ENCODE measurements at regions not wholly inside any gene's neighbourhood (a gene's known extent, or its start where the extent isn't known, plus 50 kb on each side); places are given as distances from the start of the nearest gene placed in this dataset.

DNA sequence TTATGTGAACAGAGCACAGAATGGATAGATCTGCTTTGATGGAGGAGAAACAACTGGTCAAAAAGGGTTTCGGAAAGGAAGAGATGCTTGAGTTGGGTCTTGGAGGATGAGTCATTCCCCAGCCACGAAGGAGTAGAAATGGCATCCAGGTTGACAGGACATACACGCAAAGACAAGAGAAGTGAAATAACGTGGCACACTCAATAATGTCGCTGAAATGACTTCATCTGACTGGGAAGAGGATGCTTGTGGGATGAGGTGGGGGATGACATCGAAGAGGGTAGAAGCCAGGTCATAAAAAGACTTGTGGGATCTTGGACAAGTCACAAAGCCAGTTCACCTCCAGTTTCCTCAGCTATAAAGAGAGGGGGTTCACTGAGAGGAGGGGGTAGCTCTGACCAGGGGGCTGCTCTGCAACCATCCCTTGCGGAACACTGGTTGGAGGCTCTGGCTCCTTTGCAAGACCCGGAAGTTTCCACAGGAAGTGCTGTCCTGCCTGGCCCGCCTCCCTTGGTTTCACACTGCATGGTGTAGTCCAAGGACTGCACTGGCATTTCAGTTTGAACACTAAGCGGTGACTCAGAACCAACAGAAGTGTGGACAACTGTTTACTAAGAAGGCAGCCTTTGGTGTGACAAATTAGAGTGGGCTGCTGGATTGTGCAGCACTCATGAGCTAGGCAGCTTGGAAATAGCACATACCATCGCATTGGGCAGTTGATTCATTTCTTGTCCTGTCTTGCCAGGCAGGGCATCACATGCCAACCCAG is 189.9 kb upstream of the ADO start:
- no peak overlapping the region for H3K27ac ChIP-seq (ENCODE audit: low read depth in 1 of 2, low read length in 1 of 2)
- no peak overlapping the region for H3K4me3 ChIP-seq
- 77 to 80% methylated on average over 11 of the region's 11 CpGs for WGBS, 2 donors
- TF ChIP-seq, protein P1, sequence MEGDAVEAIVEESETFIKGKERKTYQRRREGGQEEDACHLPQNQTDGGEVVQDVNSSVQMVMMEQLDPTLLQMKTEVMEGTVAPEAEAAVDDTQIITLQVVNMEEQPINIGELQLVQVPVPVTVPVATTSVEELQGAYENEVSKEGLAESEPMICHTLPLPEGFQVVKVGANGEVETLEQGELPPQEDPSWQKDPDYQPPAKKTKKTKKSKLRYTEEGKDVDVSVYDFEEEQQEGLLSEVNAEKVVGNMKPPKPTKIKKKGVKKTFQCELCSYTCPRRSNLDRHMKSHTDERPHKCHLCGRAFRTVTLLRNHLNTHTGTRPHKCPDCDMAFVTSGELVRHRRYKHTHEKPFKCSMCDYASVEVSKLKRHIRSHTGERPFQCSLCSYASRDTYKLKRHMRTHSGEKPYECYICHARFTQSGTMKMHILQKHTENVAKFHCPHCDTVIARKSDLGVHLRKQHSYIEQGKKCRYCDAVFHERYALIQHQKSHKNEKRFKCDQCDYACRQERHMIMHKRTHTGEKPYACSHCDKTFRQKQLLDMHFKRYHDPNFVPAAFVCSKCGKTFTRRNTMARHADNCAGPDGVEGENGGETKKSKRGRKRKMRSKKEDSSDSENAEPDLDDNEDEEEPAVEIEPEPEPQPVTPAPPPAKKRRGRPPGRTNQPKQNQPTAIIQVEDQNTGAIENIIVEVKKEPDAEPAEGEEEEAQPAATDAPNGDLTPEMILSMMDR (IDR thresholded peaks at IDR 0.05; ENCODE audit: control extremely low read depth, extremely low read depth) = no peak
- peak; percentile 27 for ATAC-seq (ENCODE audit: insufficient read depth, low FRiP score)
- H3K9ac ChIP-seq (ENCODE audit: insufficient read depth in 1 of 2, low read length in 2 of 2) = no peak overlapping the region
- no peaks in the 10 kb centered on the region for H3K36me3 ChIP-seq (ENCODE audit: control insufficient read depth in 4 of 4, insufficient read depth in 4 of 4, low read length in 4 of 4)
- no peak for DNase-seq
- peaks cover 0 to 1% (median 0%) of the 10 kb centered on the region in 4 donors for H3K9me3 ChIP-seq (ENCODE audit: control insufficient read depth in 4 of 4, insufficient read depth in 3 of 4, low read length in 3 of 4)
- H3K27me3 ChIP-seq (ENCODE audit: control insufficient read depth in 3 of 3, insufficient read depth in 3 of 3, low read length in 2 of 3) = no peaks in the 10 kb centered on the region
- H3K4me1 ChIP-seq (ENCODE audit: control insufficient read depth in 5 of 5, insufficient read depth in 5 of 5, low read length in 5 of 5) = peaks cover 0 to 6% (median 0%) of the 10 kb centered on the region in 5 donors

DNA sequence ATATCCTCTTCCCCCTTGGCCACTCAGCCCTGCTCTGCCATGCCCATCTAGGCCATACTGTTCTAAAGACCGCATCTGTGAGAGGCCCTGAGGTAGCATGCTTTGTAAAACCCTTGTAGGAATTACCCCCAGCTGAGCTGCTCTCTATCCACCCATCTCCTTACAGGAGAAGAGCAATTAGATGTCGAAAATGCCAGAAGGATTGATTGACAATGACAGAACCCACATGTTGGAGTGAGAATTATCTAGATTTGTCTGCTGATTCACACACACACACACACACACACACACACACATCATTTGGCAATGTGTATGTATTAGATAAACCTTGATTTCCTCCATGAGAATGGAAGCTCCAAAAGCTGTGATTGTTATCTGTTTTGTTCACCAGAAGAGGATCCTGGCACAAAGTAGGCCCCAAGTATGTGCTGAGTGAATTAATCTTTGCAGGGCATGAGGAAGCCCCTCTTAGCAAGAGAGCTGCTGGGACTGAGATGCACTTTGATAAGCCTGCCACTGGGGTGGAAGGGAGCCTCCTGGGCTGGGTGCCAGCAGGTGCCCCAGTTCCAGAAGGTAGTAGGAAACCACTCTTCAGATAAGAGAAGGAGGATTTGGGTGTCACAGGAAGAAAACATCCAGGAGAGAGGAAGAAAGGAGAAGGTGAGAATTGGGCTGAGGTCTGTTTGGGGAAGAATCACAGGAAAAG is 187.5 kb upstream of the ADO start:
- Histone ChIP-seq H3K36me3 (ENCODE audit: control insufficient read depth in 4 of 4, insufficient read depth in 4 of 4, low read length in 4 of 4) (no peaks in the 10 kb centered on the region), H3K9ac (ENCODE audit: insufficient read depth in 1 of 2, low read length in 2 of 2) (no peak overlapping the region), H3K9me3 (ENCODE audit: control insufficient read depth in 4 of 4, insufficient read depth in 3 of 4, low read length in 3 of 4) (peaks cover 0 to 3% (median 0%) of the 10 kb centered on the region in 4 donors), H3K4me3 (no peak overlapping the region), H3K27ac (ENCODE audit: low read depth in 1 of 2, low read length in 1 of 2) (no peak overlapping the region), H3K4me1 (ENCODE audit: control insufficient read depth in 5 of 5, insufficient read depth in 5 of 5, low read length in 5 of 5) (peaks cover 0 to 6% (median 0%) of the 10 kb centered on the region in 5 donors), H3K27me3 (ENCODE audit: control insufficient read depth in 3 of 3, insufficient read depth in 3 of 3, low read length in 2 of 3) (no peaks in the 10 kb centered on the region)
- 82 to 89% methylated on average over 2 of the region's 2 CpGs for whole genome bisulfite sequencing, 2 donors
- ATAC-seq (ENCODE audit: insufficient read depth, low FRiP score) (no peak), DNase-seq (no peak)
- TF ChIP-seq, protein P1 (IDR thresholded peaks at IDR 0.05; ENCODE audit: control extremely low read depth, extremely low read depth) = no peak

DNA sequence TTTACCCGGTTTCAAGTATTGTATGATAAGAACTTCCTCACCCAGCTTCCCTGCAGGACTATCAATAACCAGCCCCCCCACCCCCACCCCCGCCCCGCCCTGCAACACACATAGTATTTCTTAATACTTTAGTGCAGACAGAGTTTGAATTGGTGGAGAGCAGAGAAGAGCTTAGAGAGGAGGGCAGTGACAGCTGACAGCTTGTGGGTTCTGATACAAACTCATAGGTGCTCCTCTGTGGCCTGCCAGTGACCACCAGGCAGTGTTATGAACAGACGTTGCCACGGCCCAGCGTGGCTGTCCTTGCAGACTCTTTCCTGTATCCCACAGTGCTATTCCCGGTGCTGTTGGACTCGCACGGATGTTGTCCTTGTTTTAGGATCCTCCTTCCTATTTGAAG is 186.9 kb upstream of the ADO start:
- no peak overlapping the region for H3K4me3 ChIP-seq
- H3K27ac ChIP-seq (ENCODE audit: low read depth in 1 of 2, low read length in 1 of 2) = peak overlapping the region in 1 of 2 donors; percentile 51
- TF ChIP-seq, protein P1 (IDR thresholded peaks at IDR 0.05; ENCODE audit: control extremely low read depth, extremely low read depth) = no peak
- 49 to 59% methylated on average over 9 of the region's 9 CpGs for WGBS, 2 donors
- peaks cover 0 to 6% (median 0%) of the 10 kb centered on the region in 5 donors for H3K4me1 ChIP-seq (ENCODE audit: control insufficient read depth in 5 of 5, insufficient read depth in 5 of 5, low read length in 5 of 5)
- no peak overlapping the region for H3K9ac ChIP-seq (ENCODE audit: insufficient read depth in 1 of 2, low read length in 2 of 2)
- no peaks in the 10 kb centered on the region for H3K36me3 ChIP-seq (ENCODE audit: control insufficient read depth in 4 of 4, insufficient read depth in 4 of 4, low read length in 4 of 4)
- peaks cover 0 to 3% (median 0%) of the 10 kb centered on the region in 4 donors for H3K9me3 ChIP-seq (ENCODE audit: control insufficient read depth in 4 of 4, insufficient read depth in 3 of 4, low read length in 3 of 4)
- ATAC-seq (ENCODE audit: insufficient read depth, low FRiP score) = no peak
- DNase-seq = no peak
- no peaks in the 10 kb centered on the region for H3K27me3 ChIP-seq (ENCODE audit: control insufficient read depth in 3 of 3, insufficient read depth in 3 of 3, low read length in 2 of 3)
